Skeletal muscle satellite cell (primary cell): ENCODE measurements at regions not wholly inside any gene's neighbourhood (a gene's known extent, or its start where the extent isn't known, plus 50 kb on each side); places are given as distances from the start of the nearest gene placed in this dataset.

ENCODE experiments used
- H3K27me3 ChIP-seq: 2 replicates; pipeline ENCODE4 v1.7.0; 2013; ENCODE audit warnings: low read length; ENCODE audit not compliant: control insufficient read depth, insufficient read depth
- H3K36me3 ChIP-seq: 2 replicates; pipeline ENCODE4 v1.7.0; 2013; ENCODE audit warnings: mild to moderate bottlenecking, control low read depth, low read length; ENCODE audit not compliant: insufficient read depth
- H3K4me1 ChIP-seq: 2 replicates; pipeline ENCODE4 v1.7.0; 2013; ENCODE audit warnings: low read length; ENCODE audit not compliant: control insufficient read depth, insufficient read depth
- H3K4me2 ChIP-seq: 2 replicates; pipeline ENCODE4 v1.7.0; 2013; ENCODE audit warnings: mild to moderate bottlenecking, low read length
- H3K4me3 ChIP-seq: 2 replicates; pipeline ENCODE4 v1.7.0; 2013; ENCODE audit warnings: low read length
- H3K9ac ChIP-seq: 2 replicates; pipeline ENCODE4 v1.7.0; 2013; ENCODE audit warnings: mild to moderate bottlenecking, low read depth, low read length, moderate library complexity
- H3K9me3 ChIP-seq: replicated peaks from 2 replicates; pipeline ENCODE4 v1.7.0; 2013; ENCODE audit warnings: mild to moderate bottlenecking, control low read depth, low read length

- no peaks in the 10 kb centered on the region for H3K9me3 ChIP-seq
These were observed 758.1 kb downstream of the PRELID2 start for GRCh38 chr5:145077028-145077427.

GRCh38 chr5:145076040-145076439 lies 759.1 kb downstream of the PRELID2 start:
- Histone ChIP-seq H3K36me3 (no peaks in the 10 kb centered on the region), H3K9me3 (no peaks in the 10 kb centered on the region), H3K4me2 (no peak overlapping the region), H3K4me1 (no peaks in the 10 kb centered on the region), H3K27me3 (no peaks in the 10 kb centered on the region), H3K4me3 (no peak overlapping the region), H3K9ac (no peak overlapping the region)

More at GRCh38 chr5:145077028-145077427, 758.1 kb downstream of the PRELID2 start:
- H3K4me1 ChIP-seq = no peaks in the 10 kb centered on the region
- H3K27me3 ChIP-seq = no peaks in the 10 kb centered on the region
- no peak overlapping the region for H3K9ac ChIP-seq
- H3K36me3 ChIP-seq = no peaks in the 10 kb centered on the region
- H3K4me3 ChIP-seq = no peak overlapping the region
- H3K4me2 ChIP-seq = no peak overlapping the region

DNA sequence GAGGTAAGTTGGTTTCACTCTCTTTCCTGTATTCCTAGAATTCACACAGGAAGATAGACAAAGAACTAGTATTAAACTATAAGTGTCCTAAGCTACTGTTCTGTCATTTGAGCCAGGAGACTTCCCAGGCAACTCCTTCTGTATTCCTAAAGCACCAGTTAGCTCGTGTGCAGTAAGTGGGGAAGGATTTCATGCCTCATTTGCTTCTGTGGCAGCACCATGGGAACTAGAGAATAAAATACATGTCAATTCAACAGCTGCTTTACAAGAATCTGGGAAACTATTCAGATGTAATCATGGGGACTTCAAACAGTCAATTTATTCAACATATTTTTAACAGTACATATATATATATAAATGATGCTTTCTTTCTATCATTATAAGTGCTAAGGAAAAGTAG lies 762.3 kb downstream of the PRELID2 start:
- no peaks in the 10 kb centered on the region for H3K9me3 ChIP-seq
- H3K4me3 ChIP-seq = no peak overlapping the region
- H3K4me1 ChIP-seq = no peaks in the 10 kb centered on the region
- H3K4me2 ChIP-seq = no peak overlapping the region
- no peak overlapping the region for H3K9ac ChIP-seq
- H3K36me3 ChIP-seq = no peaks in the 10 kb centered on the region
- H3K27me3 ChIP-seq = no peaks in the 10 kb centered on the region

DNA sequence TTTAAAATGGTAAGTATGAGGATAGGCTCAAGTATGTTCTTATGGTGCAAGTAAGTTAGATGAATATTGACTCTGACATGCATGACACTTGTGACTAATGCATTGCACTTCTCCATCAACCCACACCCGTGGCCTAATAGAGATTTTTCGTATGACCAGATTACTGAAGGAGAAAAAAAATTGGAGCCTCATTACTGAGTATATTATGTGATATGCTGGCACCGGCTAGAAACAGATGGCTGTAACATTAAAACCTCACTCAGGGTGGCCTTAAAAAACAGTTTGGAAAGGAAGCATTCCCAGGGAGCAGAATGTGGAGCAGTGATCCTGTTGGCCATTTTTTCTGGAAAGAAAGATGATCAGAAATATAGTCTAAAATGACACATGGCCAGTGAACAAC lies 766.4 kb downstream of the PRELID2 start:
- Histone ChIP-seq H3K4me2 (no peak overlapping the region), H3K27me3 (no peaks in the 10 kb centered on the region), H3K36me3 (no peaks in the 10 kb centered on the region), H3K9me3 (no peaks in the 10 kb centered on the region), H3K4me1 (no peaks in the 10 kb centered on the region), H3K4me3 (no peak overlapping the region), H3K9ac (no peak overlapping the region)

- Histone ChIP-seq H3K36me3 (no peaks in the 10 kb centered on the region), H3K9ac (no peak overlapping the region), H3K4me2 (no peak overlapping the region), H3K4me1 (no peaks in the 10 kb centered on the region), H3K9me3 (no peaks in the 10 kb centered on the region), H3K27me3 (no peaks in the 10 kb centered on the region), H3K4me3 (no peak overlapping the region)
These were observed 772.7 kb downstream of the PRELID2 start for GRCh38 chr5:145062280-145063062.

DNA sequence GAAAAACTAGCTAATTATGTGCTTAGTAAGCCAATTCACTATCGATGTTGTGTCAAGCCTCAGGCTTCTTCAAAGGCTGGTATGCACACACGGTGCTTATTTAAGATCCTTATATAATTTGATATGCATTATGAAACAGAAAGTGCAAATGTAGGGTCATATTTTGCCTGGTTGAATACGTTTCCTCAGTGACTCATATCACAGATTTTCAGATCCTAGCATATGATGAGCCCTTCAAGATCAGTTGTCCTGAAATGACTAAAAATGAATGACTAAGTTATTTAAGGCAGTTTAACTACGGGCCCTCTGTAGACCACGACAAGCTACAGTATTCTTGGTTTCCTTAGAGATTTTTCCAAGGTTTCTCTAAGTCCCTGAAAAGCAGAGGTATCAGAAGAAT lies 778.3 kb downstream of the PRELID2 start:
- Histone ChIP-seq H3K9me3 (no peaks in the 10 kb centered on the region), H3K4me3 (peak overlapping the region; percentile 19), H3K9ac (no peak overlapping the region), H3K4me1 (peaks cover 11% of the 10 kb centered on the region), H3K4me2 (peak overlapping the region; percentile 72), H3K36me3 (no peaks in the 10 kb centered on the region), H3K27me3 (no peaks in the 10 kb centered on the region)

DNA sequence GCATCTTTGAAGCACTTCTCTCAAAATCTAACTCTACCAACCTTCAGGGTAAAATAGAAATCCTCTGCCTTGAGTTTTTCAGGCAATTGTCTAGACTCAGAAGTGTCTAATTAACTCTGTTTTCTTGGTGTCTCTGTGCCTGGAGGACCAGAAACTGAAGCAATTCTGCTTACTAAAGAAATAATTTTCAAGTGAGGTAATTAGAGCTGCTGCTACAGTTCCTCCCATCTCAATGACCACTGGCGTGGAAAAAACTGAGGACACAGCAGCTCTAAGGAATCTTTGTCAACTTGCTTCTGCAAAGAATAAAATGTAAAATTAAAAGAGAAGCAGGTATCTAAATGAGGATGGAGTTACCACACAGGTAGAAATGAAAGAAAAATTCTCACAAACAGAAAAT lies 785.0 kb downstream of the PRELID2 start:
- Histone ChIP-seq H3K9me3 (no peaks in the 10 kb centered on the region), H3K4me2 (no peak overlapping the region), H3K9ac (no peak overlapping the region)

DNA sequence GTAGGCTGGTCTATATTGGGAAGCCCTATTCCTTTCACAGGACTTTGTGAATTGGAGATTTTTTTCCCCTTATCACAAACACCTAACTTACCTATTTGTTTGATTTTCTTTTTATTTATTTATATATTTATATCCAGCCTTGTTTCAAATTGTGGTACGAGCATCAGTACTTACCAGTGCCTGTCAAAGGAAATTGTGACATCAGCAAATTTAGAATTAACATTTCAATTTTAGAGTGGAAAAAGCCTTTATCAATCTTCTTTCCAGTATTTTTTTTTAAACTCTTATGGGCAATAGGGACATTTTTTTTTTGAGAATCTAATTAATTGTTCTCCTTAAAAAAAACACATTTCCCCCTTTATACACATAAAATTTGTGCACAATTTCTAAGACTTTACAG lies 790.2 kb downstream of the PRELID2 start:
- Histone ChIP-seq H3K9ac (no peak overlapping the region), H3K4me2 (no peak overlapping the region), H3K36me3 (no peaks in the 10 kb centered on the region), H3K27me3 (no peaks in the 10 kb centered on the region), H3K4me1 (no peaks in the 10 kb centered on the region), H3K4me3 (no peak overlapping the region), H3K9me3 (no peaks in the 10 kb centered on the region)

More for the DNA sequence above, 785.0 kb downstream of the PRELID2 start:
- Histone ChIP-seq H3K36me3 (no peaks in the 10 kb centered on the region), H3K27me3 (no peaks in the 10 kb centered on the region), H3K4me1 (no peaks in the 10 kb centered on the region), H3K4me3 (no peak overlapping the region)

DNA sequence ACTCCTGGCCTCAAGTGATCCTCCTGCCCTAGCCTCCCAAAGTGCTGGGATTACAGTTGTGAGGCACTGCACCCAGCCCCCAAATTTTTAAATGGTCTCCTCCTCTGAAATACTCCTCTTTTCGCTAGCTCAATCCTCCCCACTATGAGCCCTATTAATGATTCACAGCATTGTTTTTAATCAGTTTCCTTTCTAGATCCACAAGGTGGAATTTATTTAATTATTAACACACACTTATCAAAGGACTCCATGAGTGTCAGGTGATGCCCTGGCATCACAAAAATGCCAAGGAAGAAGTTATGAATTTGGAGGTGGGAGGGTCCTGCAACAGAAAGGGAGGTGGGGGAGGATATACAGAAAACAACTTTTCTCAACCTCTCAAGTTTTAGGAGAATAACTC lies 806.5 kb downstream of the PRELID2 start:
- H3K36me3 ChIP-seq = no peaks in the 10 kb centered on the region
- no peak overlapping the region for H3K4me2 ChIP-seq
- H3K9ac ChIP-seq = no peak overlapping the region
- H3K27me3 ChIP-seq = no peaks in the 10 kb centered on the region
- no peaks in the 10 kb centered on the region for H3K9me3 ChIP-seq
- no peaks in the 10 kb centered on the region for H3K4me1 ChIP-seq
- no peak overlapping the region for H3K4me3 ChIP-seq

GRCh38 chr5:145027286-145027685 lies 807.9 kb downstream of the PRELID2 start:
- no peaks in the 10 kb centered on the region for H3K4me1 ChIP-seq
- no peaks in the 10 kb centered on the region for H3K27me3 ChIP-seq
- H3K36me3 ChIP-seq = no peaks in the 10 kb centered on the region
- no peak overlapping the region for H3K4me3 ChIP-seq
- no peak overlapping the region for H3K4me2 ChIP-seq
- no peaks in the 10 kb centered on the region for H3K9me3 ChIP-seq
- H3K9ac ChIP-seq = no peak overlapping the region

- no peaks in the 10 kb centered on the region for H3K27me3 ChIP-seq
- H3K4me3 ChIP-seq = no peak overlapping the region
- H3K9ac ChIP-seq = no peak overlapping the region
- no peaks in the 10 kb centered on the region for H3K9me3 ChIP-seq
- H3K36me3 ChIP-seq = no peaks in the 10 kb centered on the region
- no peak overlapping the region for H3K4me2 ChIP-seq
- H3K4me1 ChIP-seq = no peaks in the 10 kb centered on the region
These were observed 809.4 kb downstream of the PRELID2 start for GRCh38 chr5:145025775-145026174.

DNA sequence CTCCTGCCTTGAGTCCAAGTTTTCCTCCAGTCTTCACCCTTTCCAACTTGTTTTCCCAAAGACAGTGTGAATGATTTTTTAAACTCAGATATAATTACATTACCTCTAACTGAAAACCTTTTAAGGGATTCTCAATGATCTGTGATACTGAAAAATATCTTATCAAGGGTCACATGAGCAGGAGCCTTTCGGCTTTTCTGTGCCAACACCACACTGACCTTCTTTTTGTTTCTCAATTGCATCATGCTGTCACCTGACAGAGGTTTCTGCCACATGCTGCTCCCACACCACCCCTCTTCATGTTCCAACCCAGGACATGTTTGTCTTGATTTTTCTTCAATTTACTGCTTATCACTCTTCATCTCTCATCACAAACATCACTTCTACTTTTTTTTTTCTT lies 820.0 kb downstream of the PRELID2 start:
- Histone ChIP-seq H3K27me3 (no peaks in the 10 kb centered on the region), H3K9ac (no peak overlapping the region), H3K9me3 (no peaks in the 10 kb centered on the region), H3K36me3 (no peaks in the 10 kb centered on the region), H3K4me3 (no peak overlapping the region), H3K4me1 (no peaks in the 10 kb centered on the region), H3K4me2 (no peak overlapping the region)
